ENCODE measurements at regions not wholly inside any gene's neighbourhood (a gene's known extent, or its start where the extent isn't known, plus 50 kb on each side); places are given as distances from the start of the nearest gene placed in this dataset.

DNA sequence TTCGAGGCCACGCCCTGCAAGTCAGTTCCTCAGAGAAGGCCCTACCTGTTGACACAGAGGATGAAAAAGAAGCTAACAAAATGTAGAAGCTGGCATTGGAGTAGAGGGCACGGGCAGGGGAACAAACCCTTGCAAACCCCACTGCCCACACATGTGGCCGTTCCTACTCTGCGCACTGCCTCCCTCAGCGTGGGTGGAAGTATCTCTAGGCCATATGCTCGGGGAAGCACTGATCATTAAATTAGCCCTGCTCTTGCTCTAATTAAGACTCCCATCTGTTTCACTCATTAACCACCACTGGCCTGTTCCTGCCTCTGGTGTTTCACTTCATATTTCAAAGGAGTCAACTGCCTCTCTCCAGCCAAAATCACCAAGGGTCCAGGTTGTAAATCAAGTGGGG lies 201.2 kb upstream of the SFSWAP start:
- TF ChIP-seq, protein P1, sequence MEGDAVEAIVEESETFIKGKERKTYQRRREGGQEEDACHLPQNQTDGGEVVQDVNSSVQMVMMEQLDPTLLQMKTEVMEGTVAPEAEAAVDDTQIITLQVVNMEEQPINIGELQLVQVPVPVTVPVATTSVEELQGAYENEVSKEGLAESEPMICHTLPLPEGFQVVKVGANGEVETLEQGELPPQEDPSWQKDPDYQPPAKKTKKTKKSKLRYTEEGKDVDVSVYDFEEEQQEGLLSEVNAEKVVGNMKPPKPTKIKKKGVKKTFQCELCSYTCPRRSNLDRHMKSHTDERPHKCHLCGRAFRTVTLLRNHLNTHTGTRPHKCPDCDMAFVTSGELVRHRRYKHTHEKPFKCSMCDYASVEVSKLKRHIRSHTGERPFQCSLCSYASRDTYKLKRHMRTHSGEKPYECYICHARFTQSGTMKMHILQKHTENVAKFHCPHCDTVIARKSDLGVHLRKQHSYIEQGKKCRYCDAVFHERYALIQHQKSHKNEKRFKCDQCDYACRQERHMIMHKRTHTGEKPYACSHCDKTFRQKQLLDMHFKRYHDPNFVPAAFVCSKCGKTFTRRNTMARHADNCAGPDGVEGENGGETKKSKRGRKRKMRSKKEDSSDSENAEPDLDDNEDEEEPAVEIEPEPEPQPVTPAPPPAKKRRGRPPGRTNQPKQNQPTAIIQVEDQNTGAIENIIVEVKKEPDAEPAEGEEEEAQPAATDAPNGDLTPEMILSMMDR (conservative IDR thresholded peaks at IDR 0.05) = no peak
- TF ChIP-seq ZFX (IDR thresholded peaks at IDR 0.05) = no peak
